IMR-90 (cell line): ENCODE measurements at regions not wholly inside any gene's neighbourhood (a gene's known extent, or its start where the extent isn't known, plus 50 kb on each side); places are given as distances from the start of the nearest gene placed in this dataset.

Experiments
- ATAC-seq: fragments of 200-7000 bp; cut with Tn5 transposase; 2 replicates; pipeline ENCODE4 v1.9.1; 2020; ENCODE audit warnings: low read depth, mild to moderate bottlenecking, moderate library complexity
- BruUV-seq: library from RNA; stranded (reverse); fragments of 400-500 nt; replicated peaks from 2 replicates; lab custom pipeline; 2021; lab: Mats Ljungman, UMichigan
- CTCF ChIA-PET: fragments of 300-600 bp; formaldehyde crosslinking; extraction: SDS; loops from one replicate; lab custom pipeline; 2021; ENCODE audit warnings: antibody characterized with exemption; lab: Yijun Ruan, JAX
- POLR2A ChIA-PET: fragments of 300-600 bp; sonication (Branson Sonifier 250); formaldehyde crosslinking; loops from one replicate; lab custom pipeline; 2022; ENCODE audit warnings: antibody characterized with exemption; ENCODE audit not compliant: unreplicated experiment; lab: Charles Lee
- DNase-seq: peaks from one replicate; pipeline ENCODE4 v3.0.0; 2013
- H2AFZ ChIP-seq: replicated peaks from 2 replicates; pipeline ENCODE3; 2013; ENCODE audit warnings: low read length, mild to moderate bottlenecking; ENCODE audit not compliant: poor library complexity
- H2AK5ac ChIP-seq: 2 replicates; pipeline ENCODE4 v1.6.1; 2013; ENCODE audit warnings: low read depth, low read length, inconsistent platforms
- H2AK9ac ChIP-seq: replicated peaks from 2 replicates; pipeline ENCODE3; 2013; ENCODE audit warnings: mild to moderate bottlenecking, low read depth, low read length, moderate library complexity; ENCODE audit not compliant: poor library complexity
- H2BK120ac ChIP-seq: 2 replicates; pipeline ENCODE4 v1.6.1; 2013; ENCODE audit warnings: low read depth, low read length, inconsistent platforms
- H2BK15ac ChIP-seq: 3 replicates; pipeline ENCODE4 v1.6.1; 2013; ENCODE audit warnings: low read depth, low read length, inconsistent platforms
- H2BK20ac ChIP-seq: 2 replicates; pipeline ENCODE4 v1.6.1; 2013; ENCODE audit warnings: low read depth, mild to moderate bottlenecking, inconsistent platforms, low read length, moderate library complexity
- H2BK5ac ChIP-seq: 2 replicates; pipeline ENCODE4 v1.6.1; 2013; ENCODE audit warnings: mild to moderate bottlenecking, low read depth, low read length, inconsistent platforms; ENCODE audit not compliant: poor library complexity, severe bottlenecking
- H3K14ac ChIP-seq: replicated peaks from 2 replicates; pipeline ENCODE4 v1.6.1; 2013; ENCODE audit warnings: low read depth, low read length, inconsistent platforms
- H3K18ac ChIP-seq: 2 replicates; pipeline ENCODE4 v1.6.1; 2013; ENCODE audit warnings: low read depth, low read length, control low read depth
- H3K23ac ChIP-seq: 2 replicates; pipeline ENCODE4 v1.6.1; 2013; ENCODE audit warnings: low read depth, low read length, inconsistent platforms
- H3K27ac ChIP-seq: 2 replicates; pipeline ENCODE4 v1.5.1; 2013; ENCODE audit warnings: mild to moderate bottlenecking, control low read depth, low read length; ENCODE audit not compliant: insufficient read depth
- H3K27me3 ChIP-seq: 2 replicates; pipeline ENCODE4 v1.6.1; 2013; ENCODE audit warnings: low read length; ENCODE audit not compliant: control insufficient read depth, insufficient read depth
- H3K36me3 ChIP-seq: 2 replicates; pipeline ENCODE4 v1.6.1; 2013; ENCODE audit warnings: low read length, mixed read lengths; ENCODE audit not compliant: control insufficient read depth, insufficient read depth
- H3K4ac ChIP-seq: 2 replicates; pipeline ENCODE4 v1.6.1; 2013; ENCODE audit warnings: low read depth, low read length, inconsistent platforms
- H3K4me1 ChIP-seq: 2 replicates; pipeline ENCODE4 v1.6.1; 2013; ENCODE audit warnings: low read length, mixed read lengths; ENCODE audit not compliant: control insufficient read depth, insufficient read depth
- H3K4me2 ChIP-seq: 2 replicates; pipeline ENCODE4 v1.6.1; 2013; ENCODE audit warnings: low read depth, mild to moderate bottlenecking, control low read depth, low read length, moderate library complexity
- H3K4me3 ChIP-seq: 2 replicates; pipeline ENCODE4 v1.5.1; 2013; ENCODE audit warnings: low read depth, mild to moderate bottlenecking, control low read depth, low read length, moderate library complexity; ENCODE audit not compliant: insufficient read depth
- H3K56ac ChIP-seq: 2 replicates; pipeline ENCODE4 v1.6.1; 2013; ENCODE audit warnings: low read length, inconsistent platforms; ENCODE audit not compliant: insufficient read depth; ENCODE audit errors: extremely low read depth
- H3K79me1 ChIP-seq, 2 experiments: 2 replicates each; pipeline ENCODE4 v1.6.1; 2013; ENCODE audit warnings: low read length in 2 of 2, inconsistent platforms in 1 of 2, low read depth in 1 of 2
- H3K9ac ChIP-seq: 2 replicates; pipeline ENCODE4 v1.6.1; 2013; ENCODE audit warnings: low read depth, low read length, control low read depth
- H3K9me1 ChIP-seq: 2 replicates; pipeline ENCODE4 v1.6.1; 2013; ENCODE audit warnings: low read length, inconsistent platforms; ENCODE audit not compliant: insufficient read depth
- H3K9me3 ChIP-seq: 2 replicates; pipeline ENCODE4 v1.6.1; 2013; ENCODE audit warnings: low read length; ENCODE audit not compliant: control insufficient read depth, insufficient read depth
- H4K20me1 ChIP-seq: 2 replicates; pipeline ENCODE4 v1.6.1; 2013; ENCODE audit warnings: low read length, inconsistent platforms; ENCODE audit not compliant: insufficient read depth
- H4K5ac ChIP-seq: 2 replicates; pipeline ENCODE4 v1.6.1; 2013; ENCODE audit warnings: mild to moderate bottlenecking, low read depth, low read length, control low read depth
- H4K8ac ChIP-seq, 2 experiments: 2 replicates each; pipeline ENCODE4 v1.6.1; 2013; ENCODE audit warnings: low read depth in 2 of 2, low read length in 2 of 2, control low read depth in 1 of 2, inconsistent platforms in 1 of 2
- H4K91ac ChIP-seq: 2 replicates; pipeline ENCODE4 v1.6.1; 2013; ENCODE audit warnings: low read depth, low read length, inconsistent platforms; ENCODE audit not compliant: insufficient read depth
- RCOR1 ChIP-seq: IDR thresholded peaks from 2 replicates; pipeline ENCODE4 v1.6.1; 2012; ENCODE audit warnings: mild to moderate bottlenecking, low read length, improper control_type of control experiment; ENCODE audit not compliant: insufficient replicate concordance
- USF2 ChIP-seq: fragments of 150-350 bp; IDR thresholded peaks from 2 replicates; pipeline ENCODE4 v1.6.1; 2017; ENCODE audit warnings: mild to moderate bottlenecking, antibody characterized with exemption, low read length, low read depth
- WGBS, 2 experiments: methylation state at CpG; one replicate each; pipeline versions ENCODE4 v1.1.5 to v1.1.7; 2013; ENCODE audit warnings: missing lambda C conversion rate in 2 of 2; ENCODE audit not compliant: insufficient read length in 1 of 2; ENCODE audit errors: extremely low coverage in 2 of 2; 5-methylcytosine and 5-hydroxymethylcytosine counted together
- dilution Hi-C: fragments of 300-500 bp; cut with HindIII; formaldehyde crosslinking; loops from one replicate; pipeline ENCODE4 v1.14.3; 2018; ENCODE audit warnings: low sequenced_read_pairs; ENCODE audit not compliant: unreplicated experiment
- in situ Hi-C: fragments of 300-500 bp; cut with MboI; formaldehyde crosslinking; loops from 3 replicates; pipeline ENCODE4 v1.14.3; 2019; ENCODE audit warnings: low sequenced_read_pairs, inconsistent platforms, mixed read lengths
- intact Hi-C: fragments of 100-400 bp; cut with micrococcal nuclease; formaldehyde crosslinking; loops from 2 replicates; pipeline ENCODE4 v1.10.0; 2022

GRCh38 chr1:196029410-196029809, 578.8 kb downstream of the KCNT2 start:
- Histone ChIP-seq H3K18ac (no peak overlapping the region), H3K9me3 (no peaks in the 10 kb centered on the region), H3K4me1 (no peaks in the 10 kb centered on the region), H2AK5ac (no peak overlapping the region), H3K4me3 (no peak overlapping the region), H3K9me1 (no peaks in the 10 kb centered on the region), H3K23ac (no peak overlapping the region), H3K56ac (no peak overlapping the region), H2AFZ (no peak overlapping the region), H3K14ac (no peak overlapping the region), H4K8ac (no peak overlapping the region), H2AK9ac (no peak overlapping the region), H3K27ac (no peak overlapping the region), H2BK20ac (no peak overlapping the region), H2BK15ac (no peak overlapping the region), H2BK120ac (no peak overlapping the region), H4K20me1 (no peaks in the 10 kb centered on the region), H3K27me3 (no peaks in the 10 kb centered on the region), H4K5ac (no peak overlapping the region), H4K91ac (no peak overlapping the region), H3K4me2 (no peak overlapping the region), H3K4ac (no peak overlapping the region), H3K9ac (no peak overlapping the region), H3K79me1 (no peaks in the 10 kb centered on the region), H3K36me3 (no peaks in the 10 kb centered on the region), H2BK5ac (no peak overlapping the region)
- WGBS, 2 experiments: no CpG with 5 or more reads among the region's 1 CpG
- DNase-seq (no peak), ATAC-seq (no peak)
- ChIA-PET POLR2A (no interaction called here), CTCF (interaction anchor here (0.6 kb wide), 1 partner anchor 69 kb away, joined by 3 read pairs; no protein-coding TSS in a partner anchor)
- no TSS peak for BruUV-seq
- intact Hi-C loops (no loop called here), dilution Hi-C loops (no loop called here), in situ Hi-C loops (no loop called here)
- no peak for TF ChIP-seq RCOR1
- TF ChIP-seq USF2: no peak
